GM23248 (cell line): ENCODE measurements at regions not wholly inside any gene's neighbourhood (a gene's known extent, or its start where the extent isn't known, plus 50 kb on each side); places are given as distances from the start of the nearest gene placed in this dataset.

Source experiments
- EZH2 ChIP-seq: fragments of 200-600 bp; sonication (generic); IDR thresholded peaks from 2 replicates; pipeline ENCODE4 v1.6.1; 2018; ENCODE audit warnings: antibody characterized with exemption, mild to moderate bottlenecking; ENCODE audit not compliant: insufficient read depth, poor library complexity, severe bottlenecking
- EZH2phosphoT487 ChIP-seq: fragments of 200-600 bp; sonication (generic); IDR thresholded peaks from 2 replicates; pipeline ENCODE4 v1.6.1; 2018; ENCODE audit warnings: antibody characterized with exemption, moderate library complexity, mild to moderate bottlenecking, low read depth; ENCODE audit not compliant: insufficient read depth

DNA sequence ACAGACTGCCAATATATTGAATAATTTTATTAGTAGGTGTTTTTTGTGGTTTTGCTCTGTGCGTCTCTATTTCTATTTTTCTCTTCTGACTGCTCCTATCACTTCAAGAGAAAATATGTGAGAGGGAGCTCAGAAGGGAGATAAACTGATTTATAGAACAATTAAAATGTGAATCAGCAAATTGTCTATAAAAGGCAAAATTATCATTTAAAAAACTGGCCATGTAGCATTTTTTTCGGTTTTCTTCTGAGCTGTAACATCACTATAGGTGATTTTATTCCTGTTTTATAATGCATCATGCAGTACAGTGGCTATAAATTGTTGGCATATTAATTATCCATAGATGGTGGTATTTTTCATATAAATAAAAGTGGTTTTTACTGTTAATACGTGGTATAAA is 416.5 kb downstream of the DOK5 start:
- no peak for TF ChIP-seq EZH2
- TF ChIP-seq EZH2phosphoT487: no peak
